RWPE1 (cell line): ENCODE measurements at regions not wholly inside any gene's neighbourhood (a gene's known extent, or its start where the extent isn't known, plus 50 kb on each side); places are given as distances from the start of the nearest gene placed in this dataset.
A peak's percentile ranks its signal among the peaks of the same experiment; 100 is the strongest.

Experiments
- CTCF ChIA-PET: fragments of 350-600 bp; sonication (Branson Sonifier 250); formaldehyde crosslinking; extraction: SDS; loops from one replicate; lab custom pipeline; 2021; lab: Yijun Ruan, JAX
- POLR2A ChIA-PET: fragments of 400-600 bp; formaldehyde crosslinking; extraction: SDS; loops from one replicate; lab custom pipeline; 2020; ENCODE audit warnings: antibody characterized with exemption; ENCODE audit not compliant: low non-redundant PET; lab: Yijun Ruan, JAX
- DNase-seq: peaks from one replicate; pipeline ENCODE4 v3.0.0; 2012; ENCODE audit warnings: low spot score
- H3K27ac ChIP-seq: fragments of 450-650 bp; 2 replicates; pipeline ENCODE4 v1.5.1; 2017
- CTCF ChIP-seq: fragments of 450-650 bp; conservative IDR thresholded peaks from 2 replicates; pipeline ENCODE4 v1.5.1; 2017; ENCODE audit warnings: low read depth, mild to moderate bottlenecking

GRCh38 chrX:129230168-129230567 is 293.1 kb downstream of the SMARCA1 start:
- no peak for TF ChIP-seq CTCF
- POLR2A ChIA-PET, result no interaction called here
- CTCF ChIA-PET, result no interaction called here
- H3K27ac ChIP-seq, result no peak overlapping the region
- no peak for DNase-seq

- POLR2A ChIA-PET, result no interaction called here
- TF ChIP-seq CTCF, result no peak
- no peak for DNase-seq
- CTCF ChIA-PET, result no interaction called here
- no peak overlapping the region for H3K27ac ChIP-seq
Observed at GRCh38 chrX:129227366-129227765, 295.9 kb downstream of the SMARCA1 start.

- POLR2A ChIA-PET, result no interaction called here
- TF ChIP-seq CTCF, result no peak
- peak; percentile 14 for DNase-seq
Observed at GRCh38 chrX:129193357-129193756, 329.9 kb downstream of the SMARCA1 start.

GRCh38 chrX:129188231-129188630 is 335.1 kb downstream of the SMARCA1 start:
- DNase-seq, result no peak
- TF ChIP-seq CTCF, result no peak
- ChIA-PET CTCF (no interaction called here), POLR2A (no interaction called here)
- no peak overlapping the region for H3K27ac ChIP-seq

More at GRCh38 chrX:129193357-129193756, 329.9 kb downstream of the SMARCA1 start:
- no peak overlapping the region for H3K27ac ChIP-seq
- CTCF ChIA-PET, result no interaction called here

- POLR2A ChIA-PET, result no interaction called here
- TF ChIP-seq CTCF, result no peak
- H3K27ac ChIP-seq, result no peak overlapping the region
- DNase-seq, result no peak
- CTCF ChIA-PET, result no interaction called here
Observed at GRCh38 chrX:129176710-129177109, 346.6 kb downstream of the SMARCA1 start.

- DNase-seq, result no peak
- no peak overlapping the region for H3K27ac ChIP-seq
- no peak for TF ChIP-seq CTCF
Observed at GRCh38 chrX:129161108-129161507, 362.2 kb downstream of the SMARCA1 start.

GRCh38 chrX:129158505-129158904 is 364.8 kb downstream of the SMARCA1 start:
- CTCF ChIA-PET, result no interaction called here
- POLR2A ChIA-PET, result no interaction called here

More at GRCh38 chrX:129161108-129161507, 362.2 kb downstream of the SMARCA1 start:
- ChIA-PET POLR2A (no interaction called here), CTCF (no interaction called here)

More at GRCh38 chrX:129158505-129158904, 364.8 kb downstream of the SMARCA1 start:
- no peak overlapping the region for H3K27ac ChIP-seq
- no peak for DNase-seq
- no peak for TF ChIP-seq CTCF
